GM21447 (cell line): ENCODE measurements at regions not wholly inside any gene's neighbourhood (a gene's known extent, or its start where the extent isn't known, plus 50 kb on each side); places are given as distances from the start of the nearest gene placed in this dataset.
"Not testable (repeated sequence)": the region's sequence is repeated elsewhere in the genome, so short reads cannot be mapped to it uniquely, and the experiment has no call there.

ENCODE experiments used
- ATAC-seq: cut with Tn5 transposase; IDR thresholded peaks from one replicate; pipeline ENCODE4 v1.9.1; 2021; ENCODE audit not compliant: unreplicated experiment

- ATAC-seq: no peak
Observed at GRCh38 chr4:148684638-148685037, 242.4 kb upstream of the NR3C2 start.

DNA sequence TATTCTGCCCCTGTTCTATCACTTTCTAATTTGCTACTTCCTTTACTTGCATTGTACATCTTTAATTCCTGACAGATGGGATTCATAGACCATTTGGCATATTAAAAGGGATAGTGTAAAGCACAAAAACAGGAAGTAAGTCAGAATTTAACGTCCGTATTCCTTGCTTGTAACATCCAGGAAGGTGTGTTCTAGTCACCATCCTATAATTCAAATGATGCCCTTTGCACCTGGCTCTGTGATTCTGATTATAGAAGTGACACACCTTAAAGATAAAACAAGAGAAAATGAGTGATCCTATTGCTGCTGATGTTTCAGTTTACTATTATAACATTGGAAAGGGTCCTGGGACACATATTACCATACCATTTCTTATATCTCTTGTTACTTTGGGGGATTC is 238.7 kb upstream of the NR3C2 start:
- ATAC-seq: no peak

GRCh38 chr4:148676344-148676743 is 234.1 kb upstream of the NR3C2 start:
- ATAC-seq: no peak

GRCh38 chr4:148674876-148675275 is 232.7 kb upstream of the NR3C2 start:
- ATAC-seq: no peak

- ATAC-seq: no peak
Observed at GRCh38 chr4:148664636-148665035, 222.4 kb upstream of the NR3C2 start.

DNA sequence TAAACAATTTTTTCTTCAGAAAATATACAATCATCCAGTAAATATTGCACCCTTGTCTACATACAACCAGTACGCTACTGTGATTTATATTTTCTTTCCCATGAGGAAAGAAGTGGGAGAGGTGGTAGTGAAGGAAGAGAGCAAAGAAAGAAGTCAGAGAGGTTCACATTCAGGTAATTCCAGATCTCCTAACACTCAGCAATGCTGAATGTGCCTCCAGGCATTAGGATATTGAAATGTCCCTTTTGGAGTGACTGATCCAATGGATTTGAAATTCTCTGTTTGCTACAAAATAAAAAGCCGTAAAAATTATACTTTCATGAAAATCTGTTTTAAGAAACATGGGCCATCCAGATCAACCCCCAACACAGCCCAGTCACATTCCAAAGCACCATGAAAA is 211.9 kb upstream of the NR3C2 start:
- no peak for ATAC-seq

GRCh38 chr4:148653681-148654080 is 211.5 kb upstream of the NR3C2 start:
- no peak for ATAC-seq

- no peak for ATAC-seq
Observed at GRCh38 chr4:148651991-148652390, 209.8 kb upstream of the NR3C2 start.

GRCh38 chr4:148649652-148650331 is 207.6 kb upstream of the NR3C2 start:
- ATAC-seq: no peak

- ATAC-seq: no peak
Observed at GRCh38 chr4:148643851-148644250, 201.6 kb upstream of the NR3C2 start.

- no peak for ATAC-seq
Observed at GRCh38 chr4:148642907-148643306, 200.7 kb upstream of the NR3C2 start.

GRCh38 chr4:148638079-148638478 is 195.9 kb upstream of the NR3C2 start:
- not testable (repeated sequence) for ATAC-seq

GRCh38 chr4:148637453-148637852 is 195.2 kb upstream of the NR3C2 start:
- ATAC-seq: not testable (repeated sequence)

DNA sequence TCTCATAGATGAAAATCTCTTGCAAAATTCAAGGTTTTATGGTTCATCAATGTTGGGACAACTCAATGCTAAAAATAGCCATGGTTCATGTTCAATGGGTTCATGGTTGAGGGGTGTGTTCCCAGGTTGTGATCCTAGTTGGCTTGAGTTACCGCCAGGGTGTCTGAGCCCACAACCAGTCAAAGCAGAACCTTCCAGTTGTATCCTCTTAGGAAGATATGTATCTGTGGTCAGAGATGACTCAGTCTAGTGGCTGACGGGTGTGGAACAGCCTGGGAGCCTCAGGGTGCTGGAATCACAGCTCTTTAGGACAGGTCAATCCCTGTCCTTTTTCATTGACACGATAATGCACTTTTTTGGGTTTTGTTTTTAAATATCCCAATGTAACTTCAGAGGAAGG is 192.3 kb upstream of the NR3C2 start:
- no peak for ATAC-seq

GRCh38 chr4:148633720-148634119 is 191.5 kb upstream of the NR3C2 start:
- no peak for ATAC-seq

GRCh38 chr4:148632476-148632875 is 190.3 kb upstream of the NR3C2 start:
- no peak for ATAC-seq

GRCh38 chr4:148630051-148630450 is 187.8 kb upstream of the NR3C2 start:
- ATAC-seq: no peak

DNA sequence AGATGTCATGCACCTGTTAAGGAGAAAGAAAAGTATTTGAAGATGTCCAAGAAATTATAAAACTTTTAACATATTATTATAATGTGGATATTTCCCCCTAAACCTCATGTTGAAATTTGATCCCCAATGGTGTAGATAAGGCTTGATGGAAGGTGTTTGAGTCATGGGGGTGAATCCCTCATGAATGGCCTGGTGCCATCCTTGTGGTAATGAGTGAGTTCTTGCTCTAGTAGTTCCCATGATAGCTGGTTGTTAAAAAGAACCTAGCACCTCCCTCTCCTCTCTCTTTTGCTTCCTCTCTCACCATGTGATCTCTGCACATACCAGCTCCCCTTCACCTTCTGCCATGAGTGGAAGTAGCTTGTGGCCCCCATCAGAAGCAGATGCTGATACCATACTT is 176.6 kb upstream of the NR3C2 start:
- ATAC-seq: no peak

GRCh38 chr4:148608968-148609367 is 166.8 kb upstream of the NR3C2 start:
- ATAC-seq: no peak

GRCh38 chr4:148598418-148599207 is 156.4 kb upstream of the NR3C2 start:
- ATAC-seq: not testable (repeated sequence)

DNA sequence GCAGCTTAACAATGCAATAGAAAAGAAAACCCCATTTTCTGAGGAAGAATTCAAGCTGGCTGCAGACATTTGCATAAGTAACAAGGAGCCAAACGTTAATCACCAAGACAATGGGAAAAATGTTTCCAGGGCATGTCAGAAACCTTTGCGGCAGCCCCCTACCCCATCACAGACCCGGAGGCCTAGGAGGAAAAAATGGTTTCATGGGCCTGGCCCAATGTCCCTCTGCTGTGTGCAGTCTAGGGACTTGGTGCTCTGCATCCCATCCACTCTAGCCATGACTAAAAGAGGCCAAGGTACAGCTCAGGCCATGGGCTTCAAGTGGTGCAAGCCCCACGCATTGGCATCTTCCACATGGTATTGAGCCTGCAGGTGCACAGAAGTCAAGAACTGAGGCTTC is 147.0 kb upstream of the NR3C2 start:
- no peak for ATAC-seq

DNA sequence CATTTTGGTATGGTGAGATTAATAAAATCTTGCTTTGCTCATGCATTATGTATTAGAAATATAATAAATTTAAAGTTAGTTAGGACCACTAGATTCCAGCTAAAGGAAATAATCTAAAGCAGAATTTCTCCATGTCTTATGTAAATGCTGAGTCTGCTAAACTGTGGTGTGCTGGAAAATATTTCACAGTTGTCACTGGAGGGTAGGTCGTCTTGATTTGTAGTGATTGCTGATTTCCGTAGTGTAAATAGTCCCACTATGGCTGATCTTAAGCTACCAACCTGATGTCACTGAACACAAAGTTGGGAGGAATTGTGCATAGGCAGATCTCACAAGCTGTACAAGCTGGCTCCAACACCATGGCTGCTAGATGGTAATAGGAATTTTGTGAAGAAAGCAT is 133.4 kb upstream of the NR3C2 start:
- no peak for ATAC-seq

DNA sequence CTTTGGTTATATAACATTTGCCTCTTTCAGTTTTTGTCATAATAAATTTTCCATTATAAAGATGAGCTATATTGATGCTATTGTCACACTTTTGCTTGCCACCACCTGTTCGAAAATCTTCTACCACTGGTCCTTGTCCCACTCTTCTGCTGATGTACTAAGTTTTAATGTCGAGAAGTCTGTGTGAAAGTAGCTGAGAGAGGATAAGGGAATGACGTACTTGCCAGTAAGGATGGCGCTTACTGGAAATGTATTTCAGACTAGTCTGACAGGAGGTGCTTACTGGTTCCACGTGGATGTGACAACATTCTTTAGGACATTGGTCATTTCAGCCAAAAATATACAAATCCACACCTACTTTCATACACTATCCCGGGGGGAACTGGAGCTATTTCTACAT is 132.7 kb upstream of the NR3C2 start:
- ATAC-seq: no peak
